Breast epithelium (tissue), 3 donors: ENCODE measurements at regions not wholly inside any gene's neighbourhood (a gene's known extent, or its start where the extent isn't known, plus 50 kb on each side); places are given as distances from the start of the nearest gene placed in this dataset.

Source experiments
- POLR2A ChIP-seq: fragments of 450-650 bp; IDR thresholded peaks from one replicate; pipeline ENCODE4 v1.6.1; 2016; ENCODE audit warnings: antibody characterized with exemption, mild to moderate bottlenecking, moderate library complexity
- POLR2AphosphoS5 ChIP-seq, 3 donors: sonication (generic); formaldehyde crosslinking; IDR thresholded peaks; one replicate each; pipeline ENCODE4 v1.6.1; 2017; ENCODE audit warnings: antibody characterized with exemption in 3 of 3
- TF ChIP-seq, protein P1 (sequence below), 3 donors: fragments of 450-650 bp; IDR thresholded peaks; one replicate each; pipeline ENCODE4 v1.5.1; 2016 to 2017; ENCODE audit warnings: antibody characterized with exemption in 3 of 3, mild to moderate bottlenecking in 3 of 3, moderate library complexity in 3 of 3

- no peak for TF ChIP-seq POLR2AphosphoS5 (IDR thresholded peaks at IDR 0.05)
- TF ChIP-seq, protein P1, sequence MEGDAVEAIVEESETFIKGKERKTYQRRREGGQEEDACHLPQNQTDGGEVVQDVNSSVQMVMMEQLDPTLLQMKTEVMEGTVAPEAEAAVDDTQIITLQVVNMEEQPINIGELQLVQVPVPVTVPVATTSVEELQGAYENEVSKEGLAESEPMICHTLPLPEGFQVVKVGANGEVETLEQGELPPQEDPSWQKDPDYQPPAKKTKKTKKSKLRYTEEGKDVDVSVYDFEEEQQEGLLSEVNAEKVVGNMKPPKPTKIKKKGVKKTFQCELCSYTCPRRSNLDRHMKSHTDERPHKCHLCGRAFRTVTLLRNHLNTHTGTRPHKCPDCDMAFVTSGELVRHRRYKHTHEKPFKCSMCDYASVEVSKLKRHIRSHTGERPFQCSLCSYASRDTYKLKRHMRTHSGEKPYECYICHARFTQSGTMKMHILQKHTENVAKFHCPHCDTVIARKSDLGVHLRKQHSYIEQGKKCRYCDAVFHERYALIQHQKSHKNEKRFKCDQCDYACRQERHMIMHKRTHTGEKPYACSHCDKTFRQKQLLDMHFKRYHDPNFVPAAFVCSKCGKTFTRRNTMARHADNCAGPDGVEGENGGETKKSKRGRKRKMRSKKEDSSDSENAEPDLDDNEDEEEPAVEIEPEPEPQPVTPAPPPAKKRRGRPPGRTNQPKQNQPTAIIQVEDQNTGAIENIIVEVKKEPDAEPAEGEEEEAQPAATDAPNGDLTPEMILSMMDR (IDR thresholded peaks at IDR 0.05) = no peak
- no peak for TF ChIP-seq POLR2A
Measured at GRCh38 chr12:41919048-41919447, 225.6 kb downstream of the GXYLT1 start.
